ENCODE measurements at regions not wholly inside any gene's neighbourhood (a gene's known extent, or its start where the extent isn't known, plus 50 kb on each side); places are given as distances from the start of the nearest gene placed in this dataset.
"Not testable (repeated sequence)": the region's sequence is repeated elsewhere in the genome, so short reads cannot be mapped to it uniquely, and the experiment has no call there.

GRCh38 chrX:10676235-10676957 lies 56.0 kb upstream of the MID1 start:
- no peak overlapping the region for H3K4me3 ChIP-seq (ENCODE audit: low read depth, low read length)

GRCh38 chrX:10677490-10677889 lies 57.1 kb upstream of the MID1 start:
- DNase-seq (ENCODE audit: low read depth), result no peak
- TF ChIP-seq CTCF (IDR thresholded peaks at IDR 0.05; ENCODE audit: insufficient read depth, low read depth, low read length, missing control alignments), result no peak
- no peak overlapping the region for H3K4me3 ChIP-seq (ENCODE audit: low read depth, low read length)

More at GRCh38 chrX:10676235-10676957, 56.0 kb upstream of the MID1 start:
- no peak for TF ChIP-seq CTCF (IDR thresholded peaks at IDR 0.05; ENCODE audit: insufficient read depth, low read depth, low read length, missing control alignments)
- no peak for DNase-seq (ENCODE audit: low read depth)

- H3K4me3 ChIP-seq (ENCODE audit: low read depth, low read length), result no peak overlapping the region
- no peak for DNase-seq (ENCODE audit: low read depth)
These were observed 59.0 kb upstream of the MID1 start for GRCh38 chrX:10679387-10679786.

GRCh38 chrX:10681167-10681566 lies 60.8 kb upstream of the MID1 start:
- no peak for TF ChIP-seq CTCF (IDR thresholded peaks at IDR 0.05; ENCODE audit: insufficient read depth, low read depth, low read length, missing control alignments)
- H3K4me3 ChIP-seq (ENCODE audit: low read depth, low read length), result no peak overlapping the region
- no peak for DNase-seq (ENCODE audit: low read depth)

More at GRCh38 chrX:10679387-10679786, 59.0 kb upstream of the MID1 start:
- no peak for TF ChIP-seq CTCF (IDR thresholded peaks at IDR 0.05; ENCODE audit: insufficient read depth, low read depth, low read length, missing control alignments)

GRCh38 chrX:10683631-10684030 lies 63.2 kb upstream of the MID1 start:
- H3K4me3 ChIP-seq (ENCODE audit: low read depth, low read length); DNase-seq (ENCODE audit: low read depth): not testable (repeated sequence)

GRCh38 chrX:10685923-10686595 lies 65.7 kb upstream of the MID1 start:
- H3K4me3 ChIP-seq (ENCODE audit: low read depth, low read length), result no peak overlapping the region
- no peak for TF ChIP-seq CTCF (IDR thresholded peaks at IDR 0.05; ENCODE audit: insufficient read depth, low read depth, low read length, missing control alignments)
- DNase-seq (ENCODE audit: low read depth), result no peak

GRCh38 chrX:10691751-10692150 lies 71.4 kb upstream of the MID1 start:
- not testable (repeated sequence) for DNase-seq (ENCODE audit: low read depth); H3K4me3 ChIP-seq (ENCODE audit: low read depth, low read length)

Measured in GM12865 (cell line).